Keratinocyte (primary cell): ENCODE measurements at regions not wholly inside any gene's neighbourhood (a gene's known extent, or its start where the extent isn't known, plus 50 kb on each side); places are given as distances from the start of the nearest gene placed in this dataset.

Source experiments
- EZH2 ChIP-seq: IDR thresholded peaks from one replicate; pipeline ENCODE4 v1.6.1; 2012; ENCODE audit warnings: inconsistent platforms, mild to moderate bottlenecking, low read length, moderate library complexity
- TF ChIP-seq, protein P1 (sequence below), 3 experiments: IDR thresholded peaks in 1 of 3; conservative IDR thresholded peaks in 1 of 3; optimal IDR thresholded peaks in 1 of 3; 2 replicates in 2 of 3; 3 replicates in 1 of 3; pipeline versions ENCODE3 to v1.5.1; 2011; ENCODE audit warnings: low read length in 3 of 3, mild to moderate bottlenecking in 3 of 3, moderate library complexity in 2 of 3, control low read depth in 1 of 3, inconsistent platforms in 1 of 3; ENCODE audit not compliant: insufficient read depth in 2 of 3; ENCODE audit errors: extremely low read depth in 1 of 3

DNA sequence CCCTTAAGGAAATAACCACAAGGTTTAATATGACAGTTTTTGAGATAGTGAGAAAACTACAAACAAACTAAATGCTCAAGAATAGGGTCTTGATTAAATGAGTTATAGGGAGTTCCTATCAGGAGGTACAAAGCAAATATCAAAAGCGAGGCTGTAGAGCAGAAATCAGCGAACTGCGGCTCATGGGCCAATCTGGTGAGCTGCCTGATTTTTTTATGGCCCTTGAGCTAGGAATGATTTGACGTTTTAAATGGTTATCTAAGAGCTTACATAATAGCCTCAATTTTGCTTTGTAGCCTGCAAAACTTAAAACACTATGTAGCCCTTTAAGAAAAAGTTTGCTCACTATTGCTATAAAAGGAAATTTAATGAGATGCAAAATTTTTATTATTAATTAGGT, 62.2 kb downstream of the XCL2 start:
- TF ChIP-seq, protein P1, sequence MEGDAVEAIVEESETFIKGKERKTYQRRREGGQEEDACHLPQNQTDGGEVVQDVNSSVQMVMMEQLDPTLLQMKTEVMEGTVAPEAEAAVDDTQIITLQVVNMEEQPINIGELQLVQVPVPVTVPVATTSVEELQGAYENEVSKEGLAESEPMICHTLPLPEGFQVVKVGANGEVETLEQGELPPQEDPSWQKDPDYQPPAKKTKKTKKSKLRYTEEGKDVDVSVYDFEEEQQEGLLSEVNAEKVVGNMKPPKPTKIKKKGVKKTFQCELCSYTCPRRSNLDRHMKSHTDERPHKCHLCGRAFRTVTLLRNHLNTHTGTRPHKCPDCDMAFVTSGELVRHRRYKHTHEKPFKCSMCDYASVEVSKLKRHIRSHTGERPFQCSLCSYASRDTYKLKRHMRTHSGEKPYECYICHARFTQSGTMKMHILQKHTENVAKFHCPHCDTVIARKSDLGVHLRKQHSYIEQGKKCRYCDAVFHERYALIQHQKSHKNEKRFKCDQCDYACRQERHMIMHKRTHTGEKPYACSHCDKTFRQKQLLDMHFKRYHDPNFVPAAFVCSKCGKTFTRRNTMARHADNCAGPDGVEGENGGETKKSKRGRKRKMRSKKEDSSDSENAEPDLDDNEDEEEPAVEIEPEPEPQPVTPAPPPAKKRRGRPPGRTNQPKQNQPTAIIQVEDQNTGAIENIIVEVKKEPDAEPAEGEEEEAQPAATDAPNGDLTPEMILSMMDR (optimal IDR thresholded peaks at IDR 0.05 in 1 of 3, IDR thresholded peaks at IDR 0.05 in 1 of 3, conservative IDR thresholded peaks at IDR 0.05 in 1 of 3; ENCODE audit: extremely low read depth in 1 of 3, insufficient read depth in 2 of 3, low read length in 3 of 3): no peak
- TF ChIP-seq EZH2: no peak
